MM.1S (cell line): ENCODE measurements at regions not wholly inside any gene's neighbourhood (a gene's known extent, or its start where the extent isn't known, plus 50 kb on each side); places are given as distances from the start of the nearest gene placed in this dataset.

ENCODE experiments used
- DNase-seq: peaks from one replicate; pipeline ENCODE4 v3.0.0-alpha.2; 2015
- H2AFZ ChIP-seq: fragments of 300-600 bp; sonication (generic); 2 replicates; pipeline ENCODE4 v1.6.0; 2016; ENCODE audit warnings: antibody characterized with exemption, low read length
- H3F3A ChIP-seq: fragments of 300-600 bp; sonication (generic); 2 replicates; pipeline ENCODE4 v1.6.1; 2016; ENCODE audit warnings: mild to moderate bottlenecking, antibody characterized with exemption, low read length, moderate library complexity, mixed read lengths; ENCODE audit not compliant: insufficient read depth
- H3K27ac ChIP-seq: fragments of 300-600 bp; sonication (generic); 2 replicates; pipeline ENCODE4 v1.5.1; 2016; ENCODE audit warnings: mild to moderate bottlenecking, low read length
- H3K27me3 ChIP-seq: fragments of 300-600 bp; sonication (generic); replicated peaks from 2 replicates; pipeline ENCODE4 v1.6.0; 2016; ENCODE audit warnings: low read length; ENCODE audit not compliant: insufficient read depth
- H3K36me3 ChIP-seq: fragments of 300-600 bp; sonication (generic); replicated peaks from 2 replicates; pipeline ENCODE4 v1.6.1; 2016; ENCODE audit warnings: mild to moderate bottlenecking, low read length, mixed read lengths; ENCODE audit not compliant: insufficient read depth
- H3K4me1 ChIP-seq: fragments of 300-600 bp; sonication (generic); 2 replicates; pipeline ENCODE4 v1.6.1; 2016; ENCODE audit warnings: low read length, mixed read lengths
- H3K4me2 ChIP-seq: fragments of 300-600 bp; sonication (generic); 2 replicates; pipeline ENCODE4 v1.6.0; 2016; ENCODE audit warnings: low read depth, low read length
- H3K4me3 ChIP-seq: fragments of 300-600 bp; sonication (generic); 2 replicates; pipeline ENCODE4 v1.5.1; 2016; ENCODE audit warnings: low read length, mixed read lengths
- H3K79me2 ChIP-seq: fragments of 300-600 bp; sonication (generic); 2 replicates; pipeline ENCODE4 v1.6.1; 2016; ENCODE audit warnings: mixed run types, low read length, mixed read lengths
- H3K9ac ChIP-seq: fragments of 300-600 bp; sonication (generic); 2 replicates; pipeline ENCODE4 v1.6.1; 2016; ENCODE audit warnings: low read length, mixed read lengths
- H3K9me2 ChIP-seq: fragments of 300-600 bp; sonication (generic); replicated peaks from 2 replicates; pipeline ENCODE4 v1.6.1; 2016; ENCODE audit warnings: mild to moderate bottlenecking, low read length, mixed read lengths; ENCODE audit not compliant: insufficient read depth
- H3K9me3 ChIP-seq: fragments of 300-600 bp; sonication (generic); replicated peaks from 2 replicates; pipeline ENCODE4 v1.6.1; 2016; ENCODE audit warnings: mild to moderate bottlenecking, low read length, mixed read lengths; ENCODE audit not compliant: insufficient read depth
- H4K20me1 ChIP-seq: fragments of 300-600 bp; sonication (generic); 2 replicates; pipeline ENCODE4 v1.6.1; 2016; ENCODE audit warnings: mild to moderate bottlenecking, low read length, moderate library complexity, mixed read lengths; ENCODE audit not compliant: insufficient read depth
- EZH2 ChIP-seq: fragments of 300-600 bp; sonication (generic); optimal IDR thresholded peaks from 2 replicates; pipeline ENCODE3; 2017; ENCODE audit warnings: low read depth, mild to moderate bottlenecking, antibody characterized with exemption, low read length, mixed read lengths
- EZH2phosphoT487 ChIP-seq: fragments of 300-600 bp; sonication (generic); IDR thresholded peaks from 2 replicates; pipeline ENCODE4 v1.6.1; 2018; ENCODE audit warnings: antibody characterized with exemption, low read length
- TF ChIP-seq, protein P1 (sequence below): fragments of 300-600 bp; sonication (generic); IDR thresholded peaks from 2 replicates; pipeline ENCODE4 v1.5.1; 2016; ENCODE audit warnings: antibody characterized with exemption, low read length, mixed read lengths

- no peak for DNase-seq
- Histone ChIP-seq H3K27ac (no peak overlapping the region), H3K9me3 (no peaks in the 10 kb centered on the region), H3K79me2 (no peaks in the 10 kb centered on the region), H3F3A (no peaks in the 10 kb centered on the region), H3K4me3 (no peak overlapping the region), H2AFZ (no peak overlapping the region), H3K4me2 (no peak overlapping the region), H3K9ac (no peak overlapping the region), H4K20me1 (no peaks in the 10 kb centered on the region), H3K4me1 (no peaks in the 10 kb centered on the region), H3K9me2 (no peaks in the 10 kb centered on the region), H3K36me3 (no peaks in the 10 kb centered on the region), H3K27me3 (no peaks in the 10 kb centered on the region)
- TF ChIP-seq EZH2, result no peak
- TF ChIP-seq EZH2phosphoT487, result no peak
- TF ChIP-seq, protein P1, sequence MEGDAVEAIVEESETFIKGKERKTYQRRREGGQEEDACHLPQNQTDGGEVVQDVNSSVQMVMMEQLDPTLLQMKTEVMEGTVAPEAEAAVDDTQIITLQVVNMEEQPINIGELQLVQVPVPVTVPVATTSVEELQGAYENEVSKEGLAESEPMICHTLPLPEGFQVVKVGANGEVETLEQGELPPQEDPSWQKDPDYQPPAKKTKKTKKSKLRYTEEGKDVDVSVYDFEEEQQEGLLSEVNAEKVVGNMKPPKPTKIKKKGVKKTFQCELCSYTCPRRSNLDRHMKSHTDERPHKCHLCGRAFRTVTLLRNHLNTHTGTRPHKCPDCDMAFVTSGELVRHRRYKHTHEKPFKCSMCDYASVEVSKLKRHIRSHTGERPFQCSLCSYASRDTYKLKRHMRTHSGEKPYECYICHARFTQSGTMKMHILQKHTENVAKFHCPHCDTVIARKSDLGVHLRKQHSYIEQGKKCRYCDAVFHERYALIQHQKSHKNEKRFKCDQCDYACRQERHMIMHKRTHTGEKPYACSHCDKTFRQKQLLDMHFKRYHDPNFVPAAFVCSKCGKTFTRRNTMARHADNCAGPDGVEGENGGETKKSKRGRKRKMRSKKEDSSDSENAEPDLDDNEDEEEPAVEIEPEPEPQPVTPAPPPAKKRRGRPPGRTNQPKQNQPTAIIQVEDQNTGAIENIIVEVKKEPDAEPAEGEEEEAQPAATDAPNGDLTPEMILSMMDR, result no peak
Measured at GRCh38 chr16:27645396-27645795, 95.5 kb downstream of the KATNIP start.

GRCh38 chr16:27646806-27647205, 96.9 kb downstream of the KATNIP start:
- no peaks in the 10 kb centered on the region for H3K36me3 ChIP-seq
- no peak for TF ChIP-seq EZH2
- TF ChIP-seq, protein P1, result no peak
- TF ChIP-seq EZH2phosphoT487, result no peak

DNA sequence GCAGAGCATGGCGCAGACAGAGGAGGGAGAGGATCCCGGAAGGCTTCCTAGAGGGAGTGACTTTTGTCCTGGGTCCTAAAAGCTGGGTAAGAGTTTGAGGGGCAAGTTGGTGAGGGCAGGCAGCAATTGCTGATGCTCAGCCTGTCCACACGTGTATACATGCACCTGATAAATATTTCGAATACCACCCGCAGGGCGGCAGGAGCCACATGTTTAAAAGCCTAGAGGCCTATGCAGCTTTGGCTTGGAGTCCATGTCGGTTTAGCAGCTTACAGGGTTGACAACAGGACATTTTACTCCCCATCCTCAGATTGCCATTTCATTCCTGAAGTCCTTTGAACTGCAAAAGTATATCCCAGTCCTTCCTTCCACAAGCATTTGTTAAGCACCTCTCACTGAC, 99.1 kb downstream of the KATNIP start:
- TF ChIP-seq, protein P1, result no peak
- TF ChIP-seq EZH2, result no peak
- no peak for TF ChIP-seq EZH2phosphoT487
- no peak overlapping the region for H3K4me2 ChIP-seq

More at GRCh38 chr16:27646806-27647205, 96.9 kb downstream of the KATNIP start:
- no peaks in the 10 kb centered on the region for H3F3A ChIP-seq
- no peak overlapping the region for H3K4me3 ChIP-seq
- no peaks in the 10 kb centered on the region for H3K9me3 ChIP-seq
- no peaks in the 10 kb centered on the region for H3K79me2 ChIP-seq
- DNase-seq, result no peak
- no peak overlapping the region for H3K27ac ChIP-seq
- H3K27me3 ChIP-seq, result no peaks in the 10 kb centered on the region
- H3K4me2 ChIP-seq, result no peak overlapping the region
- no peaks in the 10 kb centered on the region for H3K4me1 ChIP-seq
- no peaks in the 10 kb centered on the region for H4K20me1 ChIP-seq
- H3K9me2 ChIP-seq, result no peaks in the 10 kb centered on the region
- H3K9ac ChIP-seq, result no peak overlapping the region
- H2AFZ ChIP-seq, result no peak overlapping the region

More for the DNA sequence above, 99.1 kb downstream of the KATNIP start:
- H3K4me3 ChIP-seq, result no peak overlapping the region
- H3K9ac ChIP-seq, result no peak overlapping the region
- no peak overlapping the region for H2AFZ ChIP-seq
- no peaks in the 10 kb centered on the region for H3K36me3 ChIP-seq
- H3K9me3 ChIP-seq, result no peaks in the 10 kb centered on the region
- no peaks in the 10 kb centered on the region for H3K27me3 ChIP-seq
- no peaks in the 10 kb centered on the region for H3K79me2 ChIP-seq
- DNase-seq, result no peak
- no peaks in the 10 kb centered on the region for H3F3A ChIP-seq
- no peaks in the 10 kb centered on the region for H3K9me2 ChIP-seq
- no peak overlapping the region for H3K27ac ChIP-seq
- no peaks in the 10 kb centered on the region for H3K4me1 ChIP-seq
- H4K20me1 ChIP-seq, result no peaks in the 10 kb centered on the region
